Endothelial cell of umbilical vein (primary cell): ENCODE measurements at regions not wholly inside any gene's neighbourhood (a gene's known extent, or its start where the extent isn't known, plus 50 kb on each side); places are given as distances from the start of the nearest gene placed in this dataset.

ENCODE experiments used
- BruUV-seq: library from RNA; stranded (reverse); fragments of 400-500 nt; replicated peaks from 2 replicates; lab custom pipeline; 2021; lab: Mats Ljungman, UMichigan
- CTCF ChIA-PET: fragments of 300-600, 350-600 bp; sonication (Branson Sonifier 250); formaldehyde crosslinking; loops from one replicate; lab custom pipeline; 2021; ENCODE audit warnings: antibody characterized with exemption, inconsistent platforms; lab: Charles Lee
- POLR2A ChIA-PET: fragments of 300-600, 350-600 bp; sonication (Branson Sonifier 250); formaldehyde crosslinking; loops from one replicate; lab custom pipeline; 2021; ENCODE audit warnings: antibody characterized with exemption, inconsistent platforms; lab: Charles Lee
- DNase-seq: peaks from one replicate; pipeline ENCODE4 v3.0.0-alpha.2; 2011; ENCODE audit warnings: low read depth, low spot score
- FAIRE-seq: peaks from 2 replicates; lab custom pipeline; 2011; peaks lifted over from hg19 to GRCh38; lab: Jason Lieb, UNC
- H2AFZ ChIP-seq: 2 replicates; pipeline ENCODE4 v1.6.0; 2012; ENCODE audit warnings: low read depth, low read length, control low read depth, inconsistent platforms
- H3K27ac ChIP-seq: 2 replicates; pipeline ENCODE4 v1.5.1; 2011; ENCODE audit warnings: low read depth, mild to moderate bottlenecking, control low read depth, low read length, moderate library complexity; ENCODE audit not compliant: insufficient read depth
- H3K27me3 ChIP-seq, 2 experiments: 2 replicates each; pipeline versions ENCODE4 v1.6.0 to v1.6.1; 2011; ENCODE audit warnings: low read length in 2 of 2, mixed read lengths in 1 of 2; ENCODE audit not compliant: control insufficient read depth in 2 of 2, insufficient read depth in 2 of 2
- H3K36me3 ChIP-seq, 2 experiments: 2 replicates in 1 of 2; 3 replicates in 1 of 2; pipeline ENCODE4 v1.5.1; 2011; ENCODE audit warnings: low read length in 2 of 2, mild to moderate bottlenecking in 1 of 2, moderate library complexity in 1 of 2; ENCODE audit not compliant: control insufficient read depth in 2 of 2, insufficient read depth in 2 of 2; ENCODE audit errors: extremely low read depth in 1 of 2
- H3K4me1 ChIP-seq: 3 replicates; pipeline ENCODE4 v1.5.1; 2011; ENCODE audit warnings: mild to moderate bottlenecking, low read length; ENCODE audit not compliant: control insufficient read depth, insufficient read depth; ENCODE audit errors: extremely low read depth
- H3K4me2 ChIP-seq: 2 replicates; pipeline ENCODE4 v1.6.1; 2011; ENCODE audit warnings: low read length, control low read depth, mixed read lengths; ENCODE audit not compliant: insufficient read depth
- H3K4me3 ChIP-seq, 3 experiments: fragments of 200-600 bp in 1 of 3; sonication (generic), shearing (Covaris generic) in 1 of 3; replicated peaks in 1 of 3; 2 replicates each; pipeline ENCODE4 v1.5.1; 2011 to 2016; ENCODE audit warnings: control low read depth in 3 of 3, low read length in 3 of 3, mild to moderate bottlenecking in 2 of 3, inconsistent platforms in 1 of 3, low read depth in 1 of 3, moderate library complexity in 1 of 3; ENCODE audit not compliant: insufficient read depth in 1 of 3
- H3K79me2 ChIP-seq: 2 replicates; pipeline ENCODE4 v1.6.0; 2012; ENCODE audit warnings: low read length, inconsistent platforms; ENCODE audit not compliant: control insufficient read depth, insufficient read depth
- H3K9ac ChIP-seq: replicated peaks from 2 replicates; pipeline ENCODE3; 2011; ENCODE audit warnings: low read length, control low read depth; ENCODE audit not compliant: insufficient read depth; ENCODE audit errors: extremely low read depth
- H3K9me1 ChIP-seq: replicated peaks from 3 replicates; pipeline ENCODE4 v1.6.0; 2011; ENCODE audit warnings: mild to moderate bottlenecking, low read length; ENCODE audit not compliant: control insufficient read depth, insufficient read depth; ENCODE audit errors: extremely low read depth
- H3K9me3 ChIP-seq: replicated peaks from 2 replicates; pipeline ENCODE4 v1.5.1; 2012; ENCODE audit warnings: low read length, inconsistent platforms; ENCODE audit not compliant: control insufficient read depth, insufficient read depth
- H4K20me1 ChIP-seq: replicated peaks from 2 replicates; pipeline ENCODE3; 2011; ENCODE audit warnings: mild to moderate bottlenecking, low read length; ENCODE audit not compliant: control insufficient read depth, insufficient read depth; ENCODE audit errors: extremely low read depth
- CTCF ChIP-seq, 2 donors: IDR thresholded peaks; 1 replicate in 1 of 2; 2 replicates in 1 of 2; pipeline ENCODE4 v1.5.1; 2011; ENCODE audit warnings: low read length in 2 of 2, mild to moderate bottlenecking in 2 of 2, moderate library complexity in 2 of 2, control low read depth in 1 of 2, inconsistent platforms in 1 of 2, low read depth in 1 of 2; ENCODE audit not compliant: insufficient read depth in 1 of 2; ENCODE audit errors: extremely low read depth in 1 of 2
- EZH2 ChIP-seq: IDR thresholded peaks from 2 replicates; pipeline ENCODE4 v1.6.1; 2012; ENCODE audit warnings: borderline replicate concordance, low read depth, mild to moderate bottlenecking, moderate library complexity, low read length, inconsistent platforms; ENCODE audit not compliant: severe bottlenecking
- FOS ChIP-seq: IDR thresholded peaks from 2 replicates; pipeline ENCODE4 v1.6.1; 2011; ENCODE audit warnings: mild to moderate bottlenecking, low read length, moderate library complexity, borderline replicate concordance; ENCODE audit not compliant: insufficient read depth
- GATA2 ChIP-seq: IDR thresholded peaks from 2 replicates; pipeline ENCODE4 v1.7.0; 2011; ENCODE audit warnings: low read depth, mild to moderate bottlenecking, moderate library complexity, mixed read lengths, low read length; ENCODE audit not compliant: insufficient read length, insufficient read depth
- JUN ChIP-seq: IDR thresholded peaks from 2 replicates; pipeline ENCODE4 v1.6.1; 2011; ENCODE audit warnings: borderline replicate concordance, low read depth; ENCODE audit not compliant: insufficient read length, insufficient read depth
- MYC ChIP-seq: IDR thresholded peaks from one replicate; pipeline ENCODE4 v1.6.1; 2011; ENCODE audit warnings: mild to moderate bottlenecking, low read depth, low read length
- POLR2A ChIP-seq: IDR thresholded peaks from 2 replicates; pipeline ENCODE4 v1.6.1; 2012; ENCODE audit warnings: low read depth, mild to moderate bottlenecking, control low read depth, low read length
- POLR2AphosphoS5 ChIP-seq: IDR thresholded peaks from 2 replicates; pipeline ENCODE4 v1.6.1; 2012; ENCODE audit warnings: low read depth, mild to moderate bottlenecking, control low read depth, low read length, moderate library complexity; ENCODE audit not compliant: insufficient read depth
- dilution Hi-C: fragments of 300-500 bp; cut with MboI; formaldehyde crosslinking; loops from one replicate; pipeline ENCODE4 v1.15.0; 2019; ENCODE audit warnings: low sequenced_read_pairs; ENCODE audit not compliant: extremely low pct_ligation_motif_present
- intact Hi-C: fragments of 100-400 bp; cut with micrococcal nuclease; formaldehyde crosslinking; loops from one replicate; pipeline ENCODE4 v1.10.0; 2022
- TF ChIP-seq, protein P1 (sequence below): IDR thresholded peaks from 2 replicates; pipeline ENCODE4 v1.6.1; 2011; ENCODE audit not compliant: insufficient read depth, insufficient read length

- dilution Hi-C loops (no loop called here), intact Hi-C loops (no loop called here)
- TF ChIP-seq POLR2AphosphoS5 (no peak), POLR2A (no peak), EZH2 (no peak), CTCF (IDR thresholded peaks at IDR 0.05; ENCODE audit: extremely low read depth in 1 of 2, insufficient read depth in 1 of 2, low read depth in 1 of 2, low read length in 2 of 2) (no peak), GATA2 (no peak), FOS (no peak), MYC (no peak), JUN (no peak)
- TF ChIP-seq, protein P1, sequence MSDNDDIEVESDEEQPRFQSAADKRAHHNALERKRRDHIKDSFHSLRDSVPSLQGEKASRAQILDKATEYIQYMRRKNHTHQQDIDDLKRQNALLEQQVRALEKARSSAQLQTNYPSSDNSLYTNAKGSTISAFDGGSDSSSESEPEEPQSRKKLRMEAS = no peak
- Histone ChIP-seq H3K27ac (no peak overlapping the region), H3K4me1 (no peaks in the 10 kb centered on the region), H3K4me3 (no peak overlapping the region), H3K36me3 (no peaks in the 10 kb centered on the region), H3K27me3 (no peaks in the 10 kb centered on the region), H3K9me1 (no peaks in the 10 kb centered on the region), H3K4me2 (no peak overlapping the region), H3K9me3 (no peaks in the 10 kb centered on the region), H3K9ac (no peak overlapping the region), H4K20me1 (no peaks in the 10 kb centered on the region), H2AFZ (no peak overlapping the region), H3K79me2 (no peaks in the 10 kb centered on the region)
- POLR2A ChIA-PET = no interaction called here
- BruUV-seq = no TSS peak
- CTCF ChIA-PET = no interaction called here
- DNase-seq = no peak
- FAIRE-seq = no peak
These were observed 356.9 kb downstream of the FGFR2 start for GRCh38 chr10:121241337-121241736.
